ENCODE measurements at regions not wholly inside any gene's neighbourhood (a gene's known extent, or its start where the extent isn't known, plus 50 kb on each side); places are given as distances from the start of the nearest gene placed in this dataset.
"Not testable (repeated sequence)": the region's sequence is repeated elsewhere in the genome, so short reads cannot be mapped to it uniquely, and the experiment has no call there.

GRCh38 chr5:127197402-127198167 lies 93.0 kb upstream of the MEGF10 start:
- H3K27ac Mint-ChIP-seq, H3K4me1 Mint-ChIP-seq, ATAC-seq, DNase-seq, H3K4me3 Mint-ChIP-seq: not testable (repeated sequence)
- H3K9me3 Mint-ChIP-seq, result peaks cover 13 to 21% of the 10 kb centered on the region in 2 donors
- H3K27me3 Mint-ChIP-seq, result peaks cover 21% of the 10 kb centered on the region

- H3K4me1 Mint-ChIP-seq, H3K27ac Mint-ChIP-seq, DNase-seq, H3K4me3 Mint-ChIP-seq, ATAC-seq: not testable (repeated sequence)
- peaks cover 29% of the 10 kb centered on the region for H3K27me3 Mint-ChIP-seq
- peaks cover 13 to 21% of the 10 kb centered on the region in 2 donors for H3K9me3 Mint-ChIP-seq
These were observed 87.9 kb upstream of the MEGF10 start for GRCh38 chr5:127202738-127203137.

- H3K27me3 Mint-ChIP-seq, result peaks cover 30% of the 10 kb centered on the region
- ATAC-seq (no peak), DNase-seq (no peak)
- peaks cover 12 to 13% of the 10 kb centered on the region in 2 donors for H3K9me3 Mint-ChIP-seq
- no peak overlapping the region for H3K27ac Mint-ChIP-seq
- no peak overlapping the region for H3K4me3 Mint-ChIP-seq
- H3K4me1 Mint-ChIP-seq, result no peaks in the 10 kb centered on the region
These were observed 86.8 kb upstream of the MEGF10 start for GRCh38 chr5:127203818-127204217.

- no peaks in the 10 kb centered on the region for H3K4me1 Mint-ChIP-seq
- no peak overlapping the region for H3K27ac Mint-ChIP-seq
- peaks cover 2 to 4% of the 10 kb centered on the region in 2 donors for H3K9me3 Mint-ChIP-seq
- ATAC-seq, result no peak
- H3K27me3 Mint-ChIP-seq, result peaks cover 22% of the 10 kb centered on the region
- H3K4me3 Mint-ChIP-seq, result no peak overlapping the region
- no peak for DNase-seq
These were observed 85.4 kb upstream of the MEGF10 start for GRCh38 chr5:127205147-127205546.

- ATAC-seq (no peak), DNase-seq (no peak)
- Mint-ChIP-seq H3K4me3 (no peak overlapping the region), H3K4me1 (no peaks in the 10 kb centered on the region), H3K27me3 (peaks cover 9% of the 10 kb centered on the region), H3K9me3 (no peaks in the 10 kb centered on the region), H3K27ac (no peak overlapping the region)
These were observed 84.1 kb upstream of the MEGF10 start for GRCh38 chr5:127206320-127207113.

- DNase-seq (no peak), ATAC-seq (no peak)
- H3K4me3 Mint-ChIP-seq, result no peak overlapping the region
- H3K27me3 Mint-ChIP-seq, result peaks cover 9% of the 10 kb centered on the region
- no peak overlapping the region for H3K27ac Mint-ChIP-seq
- no peaks in the 10 kb centered on the region for H3K9me3 Mint-ChIP-seq
- no peaks in the 10 kb centered on the region for H3K4me1 Mint-ChIP-seq
These were observed 80.6 kb upstream of the MEGF10 start for GRCh38 chr5:127210042-127210441.

GRCh38 chr5:127213231-127213630 lies 77.4 kb upstream of the MEGF10 start:
- Mint-ChIP-seq H3K4me1 (no peaks in the 10 kb centered on the region), H3K4me3 (no peak overlapping the region), H3K9me3 (peaks cover 7 to 10% of the 10 kb centered on the region in 2 donors), H3K27me3 (no peaks in the 10 kb centered on the region), H3K27ac (no peak overlapping the region)
- no peak for DNase-seq
- no peak for ATAC-seq

- no peak overlapping the region for H3K4me3 Mint-ChIP-seq
- H3K27me3 Mint-ChIP-seq, result no peaks in the 10 kb centered on the region
- ATAC-seq (no peak), DNase-seq (no peak)
- no peaks in the 10 kb centered on the region for H3K4me1 Mint-ChIP-seq
- H3K9me3 Mint-ChIP-seq, result peaks cover 7 to 18% of the 10 kb centered on the region in 2 donors
- no peak overlapping the region for H3K27ac Mint-ChIP-seq
These were observed 74.5 kb upstream of the MEGF10 start for GRCh38 chr5:127216143-127216542.

- no peak overlapping the region for H3K4me3 Mint-ChIP-seq
These were observed 73.5 kb upstream of the MEGF10 start for GRCh38 chr5:127216898-127217675.

GRCh38 chr5:127221936-127222335 lies 68.7 kb upstream of the MEGF10 start:
- ATAC-seq, H3K27me3 Mint-ChIP-seq, H3K4me1 Mint-ChIP-seq: not testable (repeated sequence)

More at GRCh38 chr5:127216898-127217675, 73.5 kb upstream of the MEGF10 start:
- Mint-ChIP-seq H3K27me3 (no peaks in the 10 kb centered on the region), H3K4me1 (no peaks in the 10 kb centered on the region), H3K9me3 (peaks cover 7 to 18% of the 10 kb centered on the region in 2 donors), H3K27ac (no peak overlapping the region)
- DNase-seq (no peak), ATAC-seq (no peak)

GRCh38 chr5:127222571-127223156 lies 67.9 kb upstream of the MEGF10 start:
- peaks cover 0 to 14% of the 10 kb centered on the region in 2 donors for H3K9me3 Mint-ChIP-seq
- not testable (repeated sequence) for H3K4me1 Mint-ChIP-seq, H3K27me3 Mint-ChIP-seq, H3K27ac Mint-ChIP-seq, H3K4me3 Mint-ChIP-seq, ATAC-seq, DNase-seq

More at GRCh38 chr5:127221936-127222335, 68.7 kb upstream of the MEGF10 start:
- H3K9me3 Mint-ChIP-seq, result peaks cover 7 to 18% of the 10 kb centered on the region in 2 donors
- not testable (repeated sequence) for DNase-seq, H3K4me3 Mint-ChIP-seq
- H3K27ac Mint-ChIP-seq, result peak overlapping the region in 1 of 2 donors; percentile 30

- ATAC-seq (peak; percentile 37), DNase-seq (no peak)
- H3K9me3 Mint-ChIP-seq, result peaks cover 0 to 12% of the 10 kb centered on the region in 2 donors
- no peaks in the 10 kb centered on the region for H3K4me1 Mint-ChIP-seq
- H3K27me3 Mint-ChIP-seq, result no peaks in the 10 kb centered on the region
- H3K4me3 Mint-ChIP-seq, result no peak overlapping the region
- no peak overlapping the region for H3K27ac Mint-ChIP-seq
These were observed 67.2 kb upstream of the MEGF10 start for GRCh38 chr5:127223256-127223974.

- ATAC-seq (no peak), DNase-seq (no peak)
- no peaks in the 10 kb centered on the region for H3K27me3 Mint-ChIP-seq
- no peak overlapping the region for H3K27ac Mint-ChIP-seq
- H3K4me1 Mint-ChIP-seq, result peaks cover 10% of the 10 kb centered on the region
- no peak overlapping the region for H3K4me3 Mint-ChIP-seq
- peaks cover 0 to 4% of the 10 kb centered on the region in 2 donors for H3K9me3 Mint-ChIP-seq
These were observed 62.7 kb upstream of the MEGF10 start for GRCh38 chr5:127227881-127228280.

GRCh38 chr5:127228540-127229184 lies 61.9 kb upstream of the MEGF10 start:
- H3K27ac Mint-ChIP-seq, result peak overlapping the region in 1 of 2 donors; percentile 91

More at GRCh38 chr5:127228540-127229184, 61.9 kb upstream of the MEGF10 start:
- DNase-seq (no peak), ATAC-seq (peak; percentile 9)
- no peaks in the 10 kb centered on the region for H3K27me3 Mint-ChIP-seq
- H3K4me3 Mint-ChIP-seq, result peak overlapping the region; percentile 76 to 81
- peaks cover 0 to 4% of the 10 kb centered on the region in 2 donors for H3K9me3 Mint-ChIP-seq
- peaks cover 10% of the 10 kb centered on the region for H3K4me1 Mint-ChIP-seq
